ENCODE measurements at regions not wholly inside any gene's neighbourhood (a gene's known extent, or its start where the extent isn't known, plus 50 kb on each side); places are given as distances from the start of the nearest gene placed in this dataset.

DNA sequence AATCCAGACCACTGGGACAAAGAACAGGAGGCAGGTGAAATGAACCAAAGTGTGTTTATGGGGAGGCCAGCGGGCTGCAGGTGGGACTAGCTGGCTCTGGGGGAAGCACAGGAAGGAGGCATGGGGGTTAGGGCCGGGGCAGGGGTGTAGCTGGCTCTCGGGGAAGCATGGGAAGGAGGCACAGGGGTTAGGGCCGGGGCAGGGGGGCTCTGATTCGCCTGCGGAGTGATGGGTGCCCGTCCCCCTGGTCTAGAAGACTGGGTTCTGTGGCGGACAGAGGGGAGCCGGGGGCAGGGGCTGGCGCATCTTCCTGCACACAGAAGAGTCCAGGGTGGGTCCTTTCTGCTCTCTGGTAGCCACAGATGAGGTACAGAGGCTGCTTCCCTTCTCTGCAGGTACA lies 310.3 kb downstream of the TMEM121 start:
- H3K4me3 ChIP-seq: no peak overlapping the region
- H3K9me3 ChIP-seq (ENCODE audit: low read depth): no peaks in the 10 kb centered on the region

DNA sequence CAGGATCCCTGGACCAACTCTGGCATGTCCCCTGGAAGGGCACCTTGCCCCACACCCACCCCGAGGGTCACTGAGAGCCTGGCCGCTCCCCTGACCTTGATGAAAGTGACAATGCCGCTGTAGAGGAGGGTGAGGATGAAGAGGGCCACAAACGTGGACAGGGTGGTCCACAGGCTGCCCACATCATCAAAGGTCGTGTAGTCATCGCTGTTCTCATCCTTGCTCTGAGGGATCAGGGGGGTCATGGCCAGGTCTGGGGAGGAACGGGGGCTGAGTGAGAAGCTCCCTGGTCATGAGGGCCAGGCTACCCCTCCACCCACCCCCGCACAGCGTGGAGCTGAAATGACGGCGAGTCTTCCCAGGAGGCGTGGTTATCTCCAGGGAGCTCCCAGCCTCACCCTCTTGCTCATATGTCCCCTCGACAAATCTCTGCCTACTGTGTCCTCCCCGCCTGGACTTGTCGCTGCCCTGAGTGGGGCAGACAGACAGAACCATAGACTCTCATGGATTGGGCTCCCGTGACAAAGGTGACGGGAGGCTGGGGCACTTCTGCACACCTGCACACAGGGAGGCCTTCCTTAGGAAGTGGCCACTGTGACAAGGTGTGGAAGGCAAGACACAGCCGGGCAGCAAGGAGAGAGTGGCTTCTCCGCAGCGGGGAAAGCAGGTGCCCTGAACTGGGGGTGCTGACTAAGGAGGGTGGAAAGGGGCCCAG lies 311.1 kb downstream of the TMEM121 start:
- Histone ChIP-seq H3K4me3 (no peak overlapping the region), H3K9me3 (ENCODE audit: low read depth) (no peaks in the 10 kb centered on the region), H3K27ac (no peak overlapping the region), H3K4me1 (ENCODE audit: low read depth) (no peaks in the 10 kb centered on the region), H3K36me3 (no peaks in the 10 kb centered on the region), H3K27me3 (no peaks in the 10 kb centered on the region)
- TF ChIP-seq, protein P1, sequence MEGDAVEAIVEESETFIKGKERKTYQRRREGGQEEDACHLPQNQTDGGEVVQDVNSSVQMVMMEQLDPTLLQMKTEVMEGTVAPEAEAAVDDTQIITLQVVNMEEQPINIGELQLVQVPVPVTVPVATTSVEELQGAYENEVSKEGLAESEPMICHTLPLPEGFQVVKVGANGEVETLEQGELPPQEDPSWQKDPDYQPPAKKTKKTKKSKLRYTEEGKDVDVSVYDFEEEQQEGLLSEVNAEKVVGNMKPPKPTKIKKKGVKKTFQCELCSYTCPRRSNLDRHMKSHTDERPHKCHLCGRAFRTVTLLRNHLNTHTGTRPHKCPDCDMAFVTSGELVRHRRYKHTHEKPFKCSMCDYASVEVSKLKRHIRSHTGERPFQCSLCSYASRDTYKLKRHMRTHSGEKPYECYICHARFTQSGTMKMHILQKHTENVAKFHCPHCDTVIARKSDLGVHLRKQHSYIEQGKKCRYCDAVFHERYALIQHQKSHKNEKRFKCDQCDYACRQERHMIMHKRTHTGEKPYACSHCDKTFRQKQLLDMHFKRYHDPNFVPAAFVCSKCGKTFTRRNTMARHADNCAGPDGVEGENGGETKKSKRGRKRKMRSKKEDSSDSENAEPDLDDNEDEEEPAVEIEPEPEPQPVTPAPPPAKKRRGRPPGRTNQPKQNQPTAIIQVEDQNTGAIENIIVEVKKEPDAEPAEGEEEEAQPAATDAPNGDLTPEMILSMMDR (IDR thresholded peaks at IDR 0.05; ENCODE audit: low read depth, low read length): no peak
- DNase-seq (ENCODE audit: low read depth in 1 of 2, low spot score in 1 of 2): no peak

More for the DNA sequence above, 310.3 kb downstream of the TMEM121 start:
- H3K36me3 ChIP-seq: no peaks in the 10 kb centered on the region
- TF ChIP-seq, protein P1 (IDR thresholded peaks at IDR 0.05; ENCODE audit: low read depth, low read length): no peak
- no peak overlapping the region for H3K27ac ChIP-seq
- no peak for DNase-seq (ENCODE audit: low read depth in 1 of 2, low spot score in 1 of 2)
- no peaks in the 10 kb centered on the region for H3K27me3 ChIP-seq
- no peaks in the 10 kb centered on the region for H3K4me1 ChIP-seq (ENCODE audit: low read depth)

DNA sequence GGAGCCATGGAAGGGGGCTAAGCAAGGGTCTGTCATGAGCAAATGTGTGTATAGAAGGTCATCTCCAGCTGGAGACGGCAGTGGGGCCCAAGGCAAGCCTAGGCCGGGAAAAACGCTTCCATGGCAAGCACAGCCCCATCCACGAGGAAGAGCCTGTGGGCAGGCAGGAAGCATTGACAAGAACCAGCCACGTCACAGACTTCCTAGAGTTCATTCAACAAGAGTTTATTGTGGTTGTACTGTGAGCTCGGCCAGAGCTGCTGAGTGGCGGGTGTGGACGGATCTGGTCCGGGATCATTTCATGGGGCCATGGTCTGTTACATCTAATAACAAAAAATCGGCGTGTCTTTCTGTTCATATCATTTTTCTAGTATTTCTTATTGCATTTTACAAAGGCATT lies 311.7 kb downstream of the TMEM121 start:
- H3K27ac ChIP-seq: no peak overlapping the region
- no peaks in the 10 kb centered on the region for H3K9me3 ChIP-seq (ENCODE audit: low read depth)
- no peak for DNase-seq (ENCODE audit: low read depth in 1 of 2, low spot score in 1 of 2)
- TF ChIP-seq, protein P1 (IDR thresholded peaks at IDR 0.05; ENCODE audit: low read depth, low read length): no peak
- H3K4me1 ChIP-seq (ENCODE audit: low read depth): no peaks in the 10 kb centered on the region
- no peak overlapping the region for H3K4me3 ChIP-seq
- H3K36me3 ChIP-seq: no peaks in the 10 kb centered on the region
- H3K27me3 ChIP-seq: no peaks in the 10 kb centered on the region

DNA sequence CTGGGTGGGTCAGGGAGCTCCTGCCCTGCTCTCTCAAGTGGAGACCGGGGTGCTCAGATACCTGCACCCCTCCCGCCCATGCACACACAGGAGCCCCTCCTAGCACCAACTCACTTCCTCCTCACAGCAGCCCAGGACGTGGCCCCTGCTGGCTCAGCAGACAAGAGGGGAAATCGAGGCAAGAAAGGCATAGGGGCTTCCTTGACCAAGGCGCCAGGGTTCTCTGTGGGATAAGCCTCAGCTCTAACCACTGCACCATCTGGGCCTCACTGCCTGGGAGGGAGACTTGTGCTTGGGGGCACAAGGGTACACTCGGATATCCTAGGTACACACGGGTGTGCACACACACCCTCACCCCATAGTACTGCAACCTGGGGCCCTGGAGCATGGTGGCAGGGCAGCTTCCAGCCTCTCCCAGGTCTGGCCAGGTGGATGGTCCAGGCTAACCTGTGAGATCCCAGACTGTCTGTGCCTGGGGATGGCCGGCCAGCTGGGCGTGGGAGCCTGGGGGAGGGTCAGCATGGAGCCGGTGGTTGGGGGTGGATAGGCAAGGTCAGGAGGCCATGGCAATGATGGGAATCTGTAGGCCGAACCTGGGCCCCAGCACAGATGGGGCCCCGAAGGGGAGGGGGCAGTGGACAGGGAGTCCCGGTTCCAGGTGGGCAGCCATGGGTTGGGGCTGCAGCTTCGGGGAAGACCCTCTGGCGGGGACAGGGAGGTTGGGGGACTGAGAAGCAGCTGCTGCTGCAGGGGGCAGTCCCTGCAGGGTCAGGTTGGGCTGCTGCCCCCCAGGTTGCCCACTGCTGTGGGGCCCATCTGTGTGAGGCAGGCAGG lies 312.4 kb downstream of the TMEM121 start:
- Histone ChIP-seq H3K36me3 (no peaks in the 10 kb centered on the region), H3K4me1 (ENCODE audit: low read depth) (no peaks in the 10 kb centered on the region), H3K9me3 (ENCODE audit: low read depth) (no peaks in the 10 kb centered on the region), H3K27ac (no peak overlapping the region), H3K4me3 (no peak overlapping the region), H3K27me3 (no peaks in the 10 kb centered on the region)
- TF ChIP-seq, protein P1 (IDR thresholded peaks at IDR 0.05; ENCODE audit: low read depth, low read length): no peak
- DNase-seq (ENCODE audit: low read depth in 1 of 2, low spot score in 1 of 2): no peak

DNA sequence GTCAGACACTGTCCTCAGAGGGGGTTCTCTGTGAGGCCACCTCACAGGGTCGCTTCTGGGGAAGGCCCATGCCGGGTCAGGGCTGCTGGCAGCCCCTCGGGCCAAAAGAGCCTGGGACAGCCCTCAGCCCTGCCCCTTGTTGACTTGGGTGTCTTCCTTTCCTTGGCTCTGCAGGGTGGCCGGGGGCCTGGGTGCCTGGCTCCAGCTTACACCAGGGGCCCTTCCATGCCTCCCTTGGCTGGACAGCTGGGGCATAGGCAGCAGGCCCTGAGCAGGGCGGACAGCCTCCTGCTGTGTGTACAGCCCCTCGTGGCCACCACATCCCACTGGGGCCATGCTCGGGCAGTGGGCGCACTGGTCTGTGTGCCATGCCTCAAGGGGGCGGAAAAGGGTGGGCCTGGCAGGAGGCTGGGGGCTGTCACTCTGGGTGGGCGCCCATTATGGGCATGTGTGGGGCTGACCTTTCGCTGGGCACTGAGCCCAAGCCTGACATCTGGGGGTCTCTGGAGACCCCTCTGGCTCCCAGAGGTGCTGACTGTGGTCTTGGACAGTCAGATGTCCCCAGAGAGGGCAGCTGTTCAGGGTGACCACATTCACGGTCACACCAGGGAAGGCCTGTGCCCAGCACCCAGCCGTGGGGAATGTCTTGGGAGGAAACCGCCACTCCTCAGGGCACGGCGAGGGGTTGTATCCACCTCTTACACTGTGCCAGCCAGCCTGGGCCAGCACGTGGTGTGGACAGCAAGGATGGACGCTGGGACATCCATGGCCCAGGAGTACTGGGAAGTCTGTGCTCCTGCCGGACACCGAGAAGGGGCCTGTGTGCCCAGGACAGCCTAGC lies 313.3 kb downstream of the TMEM121 start:
- Histone ChIP-seq H3K36me3 (no peaks in the 10 kb centered on the region), H3K27me3 (no peaks in the 10 kb centered on the region), H3K9me3 (ENCODE audit: low read depth) (no peaks in the 10 kb centered on the region), H3K4me1 (ENCODE audit: low read depth) (no peaks in the 10 kb centered on the region), H3K4me3 (no peak overlapping the region), H3K27ac (no peak overlapping the region)
- DNase-seq (ENCODE audit: low read depth in 1 of 2, low spot score in 1 of 2): no peak
- TF ChIP-seq, protein P1 (IDR thresholded peaks at IDR 0.05; ENCODE audit: low read depth, low read length): no peak
